GM12873 (cell line): ENCODE measurements at regions not wholly inside any gene's neighbourhood (a gene's known extent, or its start where the extent isn't known, plus 50 kb on each side); places are given as distances from the start of the nearest gene placed in this dataset.

ENCODE experiments used
- CTCF ChIP-seq: IDR thresholded peaks from 2 replicates; pipeline ENCODE4 v1.5.1; 2012; ENCODE audit warnings: low read depth, mild to moderate bottlenecking, moderate library complexity, low read length, control low read depth; ENCODE audit not compliant: insufficient read depth; ENCODE audit errors: missing control alignments

- no peak for TF ChIP-seq CTCF
Measured at GRCh38 chr6:154885214-154885613, 109.9 kb upstream of the TIAM2 start.

- no peak for TF ChIP-seq CTCF
Measured at GRCh38 chr6:154886016-154886415, 109.1 kb upstream of the TIAM2 start.

GRCh38 chr6:154886471-154886870 is 108.6 kb upstream of the TIAM2 start:
- TF ChIP-seq CTCF: no peak

GRCh38 chr6:154887051-154887450 is 108.1 kb upstream of the TIAM2 start:
- TF ChIP-seq CTCF: no peak

GRCh38 chr6:154888421-154889295 is 106.5 kb upstream of the TIAM2 start:
- TF ChIP-seq CTCF: no peak

- no peak for TF ChIP-seq CTCF
Measured at GRCh38 chr6:154890874-154891273, 104.2 kb upstream of the TIAM2 start.

GRCh38 chr6:154891901-154892300 is 103.2 kb upstream of the TIAM2 start:
- TF ChIP-seq CTCF: no peak
